D721Med (cell line): ENCODE measurements at regions not wholly inside any gene's neighbourhood (a gene's known extent, or its start where the extent isn't known, plus 50 kb on each side); places are given as distances from the start of the nearest gene placed in this dataset.

Experiments used
- DNase-seq: peaks from one replicate; pipeline ENCODE4 v3.0.0; 2011; ENCODE audit warnings: low spot score; ENCODE audit not compliant: insufficient read length
- FAIRE-seq: peaks from 2 replicates; lab custom pipeline; 2011; peaks lifted over from hg19 to GRCh38; lab: Jason Lieb, UNC
- CTCF ChIP-seq: IDR thresholded peaks from 2 replicates; pipeline ENCODE4 v1.5.1; 2012; ENCODE audit warnings: mild to moderate bottlenecking, control low read depth; ENCODE audit not compliant: insufficient read depth; ENCODE audit errors: missing control alignments

- DNase-seq (no peak), FAIRE-seq (no peak)
- TF ChIP-seq CTCF = no peak
Observed at GRCh38 chr5:89922161-89922560, 487.4 kb downstream of the CETN3 start.

GRCh38 chr5:89917112-89917511 lies 492.4 kb downstream of the CETN3 start:
- no peak for TF ChIP-seq CTCF
- FAIRE-seq (no peak), DNase-seq (no peak)

- no peak for TF ChIP-seq CTCF
- no peak for FAIRE-seq
- DNase-seq = no peak
Observed at GRCh38 chr5:89916131-89916530, 493.4 kb downstream of the CETN3 start.

GRCh38 chr5:89908876-89909275 lies 500.7 kb downstream of the CETN3 start:
- DNase-seq (no peak), FAIRE-seq (no peak)
- TF ChIP-seq CTCF = no peak

GRCh38 chr5:89904442-89904841 lies 505.1 kb downstream of the CETN3 start:
- no peak for DNase-seq
- FAIRE-seq = no peak

GRCh38 chr5:89901983-89902382 lies 507.6 kb downstream of the CETN3 start:
- no peak for DNase-seq
- FAIRE-seq = no peak
- TF ChIP-seq CTCF = no peak

More at GRCh38 chr5:89904442-89904841, 505.1 kb downstream of the CETN3 start:
- no peak for TF ChIP-seq CTCF

GRCh38 chr5:89901346-89901745 lies 508.2 kb downstream of the CETN3 start:
- no peak for TF ChIP-seq CTCF
- FAIRE-seq = no peak
- DNase-seq = no peak
